Non-pigmented ciliary epithelial cell (primary cell): ENCODE measurements at regions not wholly inside any gene's neighbourhood (a gene's known extent, or its start where the extent isn't known, plus 50 kb on each side); places are given as distances from the start of the nearest gene placed in this dataset.
"Not testable (repeated sequence)": the region's sequence is repeated elsewhere in the genome, so short reads cannot be mapped to it uniquely, and the experiment has no call there.

Experiments
- DNase-seq: peaks from one replicate; pipeline ENCODE4 v3.0.0-alpha.2; 2010; ENCODE audit warnings: low read depth

DNA sequence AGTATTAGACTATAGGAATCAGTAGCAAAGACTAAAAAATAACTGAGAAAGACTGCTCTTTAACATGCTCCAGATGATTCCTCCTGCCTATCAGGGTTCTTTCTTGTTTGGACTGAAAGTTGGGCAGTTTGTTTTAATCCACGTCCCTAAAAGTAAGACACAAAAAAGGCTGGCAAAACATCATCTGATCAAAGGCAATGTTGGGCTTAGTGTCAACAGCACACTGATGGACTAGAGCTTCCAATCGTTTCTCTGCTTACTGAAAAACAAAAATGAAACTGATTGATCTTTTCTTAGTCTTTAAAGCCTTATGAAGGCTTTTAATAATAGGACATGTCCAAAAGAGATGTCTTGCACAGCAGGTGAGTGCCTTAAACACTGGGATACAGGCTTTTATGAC lies 1567.9 kb upstream of the PRR20A start:
- no peak for DNase-seq

DNA sequence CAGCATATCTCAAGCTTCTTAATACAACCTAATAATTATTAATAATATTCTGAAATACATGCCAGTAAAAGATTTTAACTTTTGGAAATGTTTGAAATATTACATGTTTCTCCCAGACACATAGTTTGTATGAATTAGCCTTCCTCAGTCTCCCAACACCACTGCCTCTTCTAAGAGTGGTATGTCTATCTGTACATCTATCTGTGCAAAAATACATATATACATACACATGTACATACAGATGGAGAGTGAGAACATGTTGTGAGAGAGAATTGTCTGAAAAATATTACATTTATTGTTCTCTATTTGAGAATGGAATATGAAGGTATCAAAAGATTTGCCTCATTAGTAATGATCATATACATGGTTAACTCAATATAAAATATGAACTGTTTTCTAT lies 1567.2 kb upstream of the PRR20A start:
- DNase-seq: no peak

DNA sequence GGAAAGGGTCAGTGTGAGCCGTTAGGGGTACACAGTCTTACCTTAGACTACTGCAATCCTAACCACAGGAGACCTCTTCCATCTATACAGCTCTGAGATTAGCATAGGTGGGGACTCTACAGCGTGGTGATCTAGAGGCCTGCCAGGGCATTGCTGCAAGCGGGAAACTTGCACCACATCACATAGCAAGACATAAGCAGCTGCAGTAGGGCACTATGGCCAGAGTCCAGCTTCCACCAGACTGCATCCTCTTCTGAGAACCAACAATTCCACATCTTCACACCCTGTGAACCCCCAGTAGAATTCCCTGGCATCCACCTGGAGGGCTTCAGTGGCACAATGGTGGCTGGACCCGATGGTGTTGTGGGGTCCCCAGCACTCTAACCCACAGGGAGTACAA lies 1564.3 kb upstream of the PRR20A start:
- DNase-seq: no peak

DNA sequence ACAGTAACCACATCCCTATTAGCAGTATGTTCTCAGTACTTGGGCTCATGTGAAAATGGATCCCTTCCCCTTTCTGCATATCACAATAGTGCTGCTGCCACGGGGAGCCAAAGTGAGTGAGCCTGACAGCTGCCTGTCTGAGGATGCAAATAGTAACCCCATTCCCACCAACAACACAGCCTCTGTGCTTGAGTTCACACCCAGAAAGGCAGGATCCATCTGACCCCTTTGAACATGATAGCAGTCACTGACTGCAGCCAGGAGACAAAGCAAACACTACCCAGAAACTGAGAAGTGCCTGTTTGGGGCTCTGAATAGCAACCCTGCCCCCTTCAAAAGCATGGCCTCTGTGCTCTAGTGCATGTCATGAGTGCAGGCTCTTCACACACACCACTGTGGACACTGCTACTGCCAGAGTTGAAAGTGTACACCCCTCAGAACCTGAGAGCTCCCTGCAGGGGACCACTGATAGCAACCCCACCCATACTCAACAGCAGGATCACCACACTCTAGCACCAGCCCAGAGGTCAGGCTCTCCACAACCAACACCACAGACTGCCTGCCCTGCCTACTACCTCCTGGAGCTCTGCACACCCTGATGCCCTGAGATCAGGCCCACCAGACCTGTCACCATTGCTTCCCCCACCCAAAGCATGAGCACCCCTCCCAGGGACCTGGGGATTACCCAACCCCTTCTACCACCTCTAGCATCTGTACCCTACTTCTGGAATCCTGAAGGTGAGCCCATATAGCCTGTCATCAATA lies 1563.5 kb upstream of the PRR20A start:
- no peak for DNase-seq

DNA sequence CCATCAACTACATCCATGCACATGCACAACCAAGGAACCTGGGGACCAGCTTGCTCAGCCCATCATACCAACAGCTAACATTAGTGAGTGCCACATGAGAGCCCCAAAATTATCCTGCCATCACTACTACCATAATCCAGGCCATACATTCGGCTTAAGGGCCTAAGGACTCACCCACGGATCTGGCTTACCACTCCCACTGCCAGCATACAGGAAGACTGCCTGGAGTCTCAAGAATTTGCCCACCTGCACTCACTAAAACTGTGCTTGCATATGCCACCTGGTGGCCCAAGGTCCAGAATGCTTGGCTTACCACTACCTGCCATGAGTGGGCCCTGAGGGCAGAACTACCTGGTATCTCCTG lies 1562.9 kb upstream of the PRR20A start:
- no peak for DNase-seq

DNA sequence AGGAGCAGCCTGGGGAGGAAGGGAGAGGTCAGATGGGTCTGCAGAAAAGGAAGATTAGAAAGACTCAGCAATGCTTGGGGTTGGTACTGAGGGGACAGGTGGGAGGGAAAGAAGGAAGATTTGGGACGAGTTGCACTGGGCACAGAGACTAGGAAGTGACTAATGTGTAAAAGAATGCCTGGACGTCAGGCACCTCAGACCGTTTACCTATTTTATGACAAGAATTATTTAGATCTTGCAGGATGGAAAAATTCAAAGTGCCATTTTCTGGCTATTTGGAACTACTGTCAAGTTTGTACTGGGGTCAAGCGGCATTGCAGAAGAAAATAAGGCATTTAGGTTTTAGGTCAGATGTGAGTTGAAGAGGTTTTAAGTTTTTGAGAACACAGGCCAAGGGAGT lies 1558.4 kb upstream of the PRR20A start:
- not testable (repeated sequence) for DNase-seq

DNA sequence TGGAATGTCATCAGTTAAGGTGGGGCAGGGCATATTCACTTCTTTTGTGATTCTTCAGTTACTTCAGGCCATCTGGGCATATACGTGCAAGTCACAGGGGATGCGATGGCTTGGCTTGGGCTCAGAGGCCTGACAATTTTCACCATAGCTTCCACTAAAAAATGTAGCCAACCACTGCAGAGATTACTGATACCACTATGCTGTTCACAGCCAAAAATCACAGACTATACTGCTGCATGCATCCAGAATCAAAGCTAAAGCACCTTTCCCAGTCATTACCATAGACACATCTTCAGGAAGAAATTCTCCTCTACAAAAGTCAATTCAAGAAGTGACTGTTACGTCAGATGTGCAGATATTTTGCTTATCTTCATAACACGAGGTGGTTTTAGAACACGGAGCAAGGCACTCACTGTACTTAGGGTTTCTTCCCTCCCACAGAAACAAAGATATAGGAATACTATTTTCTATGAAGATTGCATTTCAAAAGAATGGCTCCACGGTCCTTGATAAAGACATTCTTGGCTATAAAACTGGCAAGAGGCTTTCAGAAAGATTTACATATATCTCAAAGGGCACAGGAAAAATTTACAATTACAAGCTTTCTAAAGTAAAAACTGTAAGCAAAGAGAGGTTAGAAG lies 1556.6 kb upstream of the PRR20A start:
- no peak for DNase-seq

DNA sequence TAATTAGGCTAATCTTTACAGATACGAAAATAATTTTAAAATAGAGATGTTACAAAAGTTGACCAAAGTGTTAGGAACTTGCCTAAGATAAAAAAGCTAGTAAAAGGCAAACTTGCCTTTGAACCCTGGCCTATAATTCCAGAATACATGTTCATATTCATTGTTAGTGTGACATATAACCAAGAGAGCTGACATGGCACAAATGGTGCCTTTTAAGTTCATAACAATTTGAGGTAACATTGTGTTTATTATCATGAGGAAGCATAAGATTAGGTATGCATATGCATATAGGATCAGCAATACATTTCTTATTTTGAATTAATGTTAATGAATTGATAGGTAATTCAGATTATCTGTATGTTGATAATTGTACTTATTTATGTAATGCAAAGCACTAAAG lies 1537.9 kb upstream of the PRR20A start:
- DNase-seq: no peak

DNA sequence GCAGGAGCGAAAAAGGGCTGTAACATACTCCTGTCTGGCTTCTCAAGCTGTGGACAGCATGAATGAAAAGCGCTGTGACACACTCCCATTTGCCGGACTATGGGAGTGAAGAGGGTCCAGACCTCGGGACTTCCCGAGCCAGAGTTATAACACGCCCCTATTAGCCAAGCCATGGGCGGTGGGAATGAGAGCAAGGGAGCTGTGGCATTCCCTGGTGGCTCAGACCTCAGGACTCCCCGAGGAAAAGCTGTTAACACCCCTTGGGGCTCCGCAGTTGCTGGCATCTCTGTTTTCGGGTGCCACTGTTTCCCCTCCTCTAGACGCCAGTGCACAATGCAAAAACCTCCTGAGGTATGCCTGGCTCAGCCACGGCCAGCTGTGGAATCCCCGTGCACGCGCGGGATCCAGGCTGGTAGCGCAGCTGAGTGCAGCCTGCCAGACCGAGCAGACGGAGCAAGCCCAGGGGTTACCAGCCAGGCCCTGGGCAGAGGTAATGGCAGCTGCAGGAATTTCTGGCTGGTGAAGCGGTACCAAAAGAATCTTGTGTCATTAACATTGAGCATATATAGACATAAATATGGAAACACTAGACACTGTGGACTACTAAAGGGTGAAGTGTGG lies 1534.6 kb upstream of the PRR20A start:
- DNase-seq: no peak

DNA sequence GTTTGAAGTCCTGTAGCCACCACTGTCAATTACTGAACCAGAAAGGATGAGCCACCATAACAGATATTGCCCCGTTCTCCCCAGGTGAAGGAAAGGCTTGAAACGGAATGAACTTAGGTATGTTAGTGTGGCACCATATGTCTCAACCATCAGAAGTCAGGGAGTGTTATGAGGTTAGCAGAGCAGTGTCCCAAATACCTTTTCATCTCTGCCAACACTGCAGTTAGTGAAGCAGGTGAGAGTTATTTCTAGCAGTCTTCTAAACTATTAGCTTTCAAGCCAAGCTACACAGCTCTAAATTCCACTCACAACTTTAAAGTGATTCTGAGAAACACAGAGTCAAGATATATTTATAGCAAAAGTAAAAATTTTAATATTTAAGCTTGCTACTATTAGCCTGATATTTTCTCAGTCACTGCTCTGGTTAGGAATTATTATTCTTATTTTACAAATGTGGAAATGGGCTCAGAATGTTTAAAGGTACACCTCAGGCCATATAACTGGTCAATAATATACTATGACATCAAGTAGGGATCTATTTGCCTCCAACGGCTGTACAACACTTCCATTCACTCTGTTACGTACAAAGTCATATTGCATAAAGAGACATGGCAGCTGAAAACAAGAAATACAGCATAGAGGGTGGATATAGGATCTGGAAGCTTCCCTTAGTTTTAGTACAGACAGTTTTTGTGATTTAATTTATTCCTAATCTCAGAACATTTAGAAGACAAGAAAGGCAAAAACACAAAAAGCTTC lies 1527.1 kb upstream of the PRR20A start:
- DNase-seq: no peak

DNA sequence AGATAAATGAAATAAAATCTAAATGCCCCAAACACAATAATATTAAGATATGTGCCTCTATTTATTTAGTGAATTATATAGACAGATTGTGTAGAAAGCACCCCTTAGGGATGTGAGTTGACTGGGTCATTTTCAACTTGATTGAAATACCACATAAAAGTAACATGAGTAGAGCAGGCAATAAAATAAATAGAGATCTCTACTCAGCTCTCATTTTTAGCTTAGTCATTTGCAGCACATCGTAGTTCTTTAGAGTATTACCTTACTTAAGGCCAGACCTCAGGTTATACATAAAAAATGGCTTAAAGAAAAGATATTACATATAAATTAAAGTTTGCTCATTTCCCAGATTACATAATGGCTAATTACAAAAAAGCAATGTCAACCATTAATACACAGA lies 1525.6 kb upstream of the PRR20A start:
- no peak for DNase-seq

DNA sequence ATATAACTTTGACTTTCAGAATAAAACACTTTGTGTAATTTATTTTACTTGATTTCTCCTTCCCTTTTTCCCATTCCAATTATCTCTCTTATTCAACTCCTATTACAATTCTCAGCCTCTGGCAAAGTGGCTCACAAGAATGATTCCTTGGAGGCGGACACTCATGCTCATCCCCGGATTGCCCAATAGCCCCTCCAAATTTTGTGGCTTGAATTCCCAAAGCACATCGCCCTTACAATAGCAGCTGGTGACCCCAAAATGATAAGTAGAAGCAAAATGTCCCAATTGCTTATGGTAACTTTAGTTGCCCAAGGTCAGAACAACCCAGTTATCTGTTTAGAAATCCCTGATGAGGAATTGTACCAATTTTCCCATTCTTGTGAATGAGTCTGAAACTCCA lies 1523.5 kb upstream of the PRR20A start:
- no peak for DNase-seq

DNA sequence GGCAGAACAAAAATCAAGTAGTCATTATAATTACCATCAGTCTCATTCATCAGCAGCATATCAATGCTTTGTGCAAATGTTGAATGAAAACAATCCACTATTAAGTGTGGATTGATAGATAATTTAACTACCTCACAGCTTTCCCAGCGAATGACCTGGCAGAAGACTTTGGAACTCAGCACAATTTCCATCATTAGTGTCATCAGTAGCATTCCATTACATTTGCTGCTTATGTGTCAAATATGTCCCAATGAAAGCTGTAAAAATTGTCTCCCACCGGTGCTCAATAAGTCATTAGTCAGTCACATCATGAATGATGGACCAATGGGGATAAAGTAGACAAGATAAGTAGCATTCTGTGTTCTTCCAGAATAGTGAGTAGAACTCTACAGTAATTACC lies 1513.5 kb upstream of the PRR20A start:
- no peak for DNase-seq

DNA sequence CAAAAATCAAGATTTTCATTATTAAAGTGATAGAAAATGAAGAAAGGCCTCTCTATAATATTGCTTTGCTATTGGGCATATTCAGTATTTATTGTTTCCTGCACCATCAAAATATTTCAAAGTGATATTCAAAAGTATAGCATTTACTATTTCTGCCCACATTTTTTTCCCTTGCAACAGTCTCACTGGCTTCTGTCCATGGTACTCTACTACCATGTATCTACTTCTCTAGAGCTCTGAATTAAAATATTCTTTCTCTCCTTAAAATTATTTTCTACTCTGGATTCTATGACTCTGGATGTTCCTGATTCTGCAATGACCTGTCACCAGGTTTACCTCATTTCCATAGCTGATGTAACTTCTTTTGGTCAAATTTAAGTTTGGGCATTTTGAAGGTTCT lies 1508.3 kb upstream of the PRR20A start:
- no peak for DNase-seq

DNA sequence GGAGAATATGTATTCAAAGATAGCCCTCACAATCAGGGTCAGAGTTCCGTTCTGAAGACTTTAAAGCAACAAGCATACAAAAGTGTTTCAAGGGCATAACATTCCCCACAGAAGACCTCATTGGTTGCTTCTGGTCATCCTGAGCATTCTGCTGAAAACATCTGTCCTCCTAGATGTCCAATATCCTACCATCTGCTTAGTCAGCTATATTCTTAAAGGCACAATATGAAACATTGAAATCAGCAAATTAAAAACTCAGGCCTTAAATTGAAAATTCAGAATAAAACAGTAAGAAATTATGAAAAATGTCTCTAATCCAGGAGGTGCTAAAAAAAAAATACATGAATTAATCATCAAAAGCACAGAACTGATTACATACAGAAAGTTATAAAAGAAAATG lies 1491.2 kb upstream of the PRR20A start:
- DNase-seq: no peak

DNA sequence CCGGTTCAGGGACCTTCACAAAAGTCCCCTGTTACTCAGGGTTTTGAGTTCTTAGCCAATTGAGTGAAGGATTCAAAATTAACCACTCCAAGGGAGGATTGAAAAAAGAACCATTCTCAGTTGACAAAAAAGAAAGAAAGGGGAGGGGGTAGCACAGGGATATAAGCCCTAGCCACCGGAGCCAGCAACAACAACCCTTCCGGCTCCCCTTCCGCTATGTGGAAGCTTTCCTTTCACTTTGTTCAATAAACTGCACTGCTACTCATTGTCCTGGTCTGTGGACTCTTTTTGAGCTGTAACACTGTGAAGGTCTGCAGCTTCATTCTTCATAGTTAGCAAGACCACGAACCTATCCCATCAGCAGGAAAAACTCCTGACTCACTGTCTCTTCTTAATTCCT lies 1488.1 kb upstream of the PRR20A start:
- no peak for DNase-seq

DNA sequence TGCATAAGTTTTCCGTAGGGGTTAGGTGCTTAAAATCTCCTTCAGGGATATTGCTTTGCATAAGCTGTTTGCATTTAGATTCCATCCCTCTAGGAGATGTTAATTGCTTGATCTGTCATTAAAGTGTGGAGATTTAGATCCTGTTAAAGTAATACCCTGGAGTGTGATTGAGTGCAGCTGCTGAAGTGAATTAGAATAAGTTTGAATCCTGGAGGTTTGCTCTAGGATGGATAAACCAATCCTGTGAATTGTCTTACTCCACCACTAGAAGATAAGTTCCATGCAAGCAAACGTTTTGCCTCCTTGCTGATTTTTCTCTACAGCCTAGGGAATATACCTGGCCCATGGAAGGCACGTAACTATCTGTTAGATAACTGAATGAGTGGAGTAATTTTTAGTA lies 1487.2 kb upstream of the PRR20A start:
- no peak for DNase-seq

DNA sequence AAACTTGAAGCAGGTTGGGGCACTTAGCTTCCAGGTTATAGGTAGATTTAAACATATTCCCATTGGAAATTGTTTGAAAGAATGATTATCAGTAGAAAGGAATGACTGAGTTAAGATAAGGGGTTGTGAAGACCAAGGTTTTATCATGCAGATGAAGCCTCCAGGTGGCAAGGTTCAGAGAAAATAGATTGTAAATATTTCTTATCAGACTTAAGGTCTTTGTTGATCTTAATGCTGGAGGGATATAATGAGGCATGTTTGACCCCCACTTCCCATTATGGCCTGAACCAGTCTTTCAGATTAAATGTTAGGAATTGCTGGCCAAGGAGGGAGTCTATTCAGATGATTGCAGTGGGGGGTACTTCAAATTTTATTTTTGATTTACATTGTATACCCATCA lies 1486.5 kb upstream of the PRR20A start:
- no peak for DNase-seq

DNA sequence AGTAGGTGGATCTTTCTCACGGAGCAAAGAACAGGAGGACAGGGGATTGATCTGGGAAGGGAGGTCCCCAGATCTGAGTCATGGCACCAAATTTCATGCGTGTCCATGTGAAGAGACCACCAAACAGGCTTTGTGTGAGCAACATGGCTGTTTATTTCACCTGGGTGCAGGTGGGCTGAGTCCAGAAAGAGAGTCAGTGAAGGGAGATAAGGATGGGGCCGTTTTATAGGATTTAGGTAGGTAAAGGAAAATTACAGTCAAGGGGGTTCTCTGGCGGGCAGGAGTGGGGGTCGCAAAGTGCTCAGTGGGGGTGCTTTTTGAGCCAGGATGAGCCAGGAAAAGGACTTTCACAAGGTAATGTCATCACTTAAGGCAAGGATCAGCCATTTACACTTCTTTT lies 1480.5 kb upstream of the PRR20A start:
- not testable (repeated sequence) for DNase-seq

DNA sequence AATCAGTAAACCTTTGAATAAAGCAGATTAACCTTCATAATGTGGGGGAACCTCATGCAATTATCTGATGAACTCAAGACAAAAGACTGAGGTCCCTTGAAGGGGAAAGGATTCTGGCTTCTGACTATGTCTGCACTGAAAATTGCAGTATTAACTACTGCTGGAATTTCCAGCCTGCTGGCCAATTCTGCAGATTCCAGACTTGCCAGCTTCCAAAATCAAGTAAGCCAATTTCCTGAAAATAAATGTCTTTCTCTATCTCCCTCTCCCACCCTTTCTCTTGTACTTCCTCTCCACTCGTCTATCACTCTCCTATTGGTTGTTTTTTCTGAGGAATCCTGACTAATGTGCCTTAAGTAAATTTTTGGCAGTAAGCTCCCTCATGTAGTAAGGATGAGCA lies 1479.9 kb upstream of the PRR20A start:
- DNase-seq: no peak

DNA sequence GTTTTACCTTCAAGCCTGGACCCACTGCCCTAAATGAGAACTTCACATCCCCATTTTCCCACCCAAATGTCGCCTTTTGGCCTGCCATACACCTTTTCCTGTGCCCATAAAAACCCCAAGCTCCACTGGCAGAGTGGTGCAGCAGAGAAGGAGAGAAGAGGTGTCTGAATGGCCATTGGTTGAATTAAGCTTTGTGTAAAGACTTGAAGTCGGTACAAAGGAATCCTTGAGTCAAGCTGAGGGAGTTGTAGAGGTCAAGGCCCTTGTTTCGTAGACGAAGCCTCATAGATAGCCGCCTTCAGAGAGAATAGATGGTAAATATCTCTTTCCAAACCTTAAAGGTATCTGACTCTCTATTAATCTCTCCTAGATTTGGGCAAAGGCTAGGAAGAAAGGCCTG lies 1479.2 kb upstream of the PRR20A start:
- no peak for DNase-seq

DNA sequence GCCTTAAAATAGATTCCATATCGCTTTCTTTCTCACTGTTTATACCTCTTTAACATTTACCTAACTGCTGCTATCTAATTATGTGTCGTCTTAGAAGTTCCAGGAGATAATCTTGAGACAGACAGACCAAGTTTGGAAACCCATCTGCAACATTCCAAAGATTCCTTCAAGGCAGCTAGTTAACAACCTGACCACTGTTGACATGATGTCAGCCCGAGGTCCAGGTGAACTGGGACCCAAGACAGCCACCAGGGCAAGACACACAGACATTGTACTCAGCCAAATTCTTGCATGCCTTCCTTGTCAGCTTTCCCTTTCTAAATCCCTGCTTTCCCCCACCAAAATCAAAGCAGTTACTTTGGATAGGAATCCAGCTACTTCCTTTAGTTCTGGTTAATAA lies 1476.5 kb upstream of the PRR20A start:
- no peak for DNase-seq

DNA sequence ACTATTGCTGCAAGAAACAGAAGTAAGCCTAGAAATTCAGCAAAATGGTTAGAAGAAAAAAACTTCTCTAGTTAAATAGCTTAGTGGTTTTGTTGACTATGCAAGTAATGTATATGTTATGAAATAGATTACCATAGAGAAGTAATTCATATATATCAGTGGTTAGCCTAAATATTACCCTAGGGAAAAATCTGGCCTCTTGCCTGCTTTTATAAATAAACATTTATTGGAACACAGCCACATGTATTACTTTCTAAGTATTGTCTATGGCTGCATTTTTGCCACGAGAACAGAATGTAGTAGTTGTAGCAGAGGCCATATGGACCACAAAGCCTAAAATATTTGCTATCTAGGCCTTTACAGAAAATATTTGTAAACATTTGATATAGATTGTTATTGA lies 1471.7 kb upstream of the PRR20A start:
- no peak for DNase-seq
